HepG2 (cell line): ENCODE measurements at regions not wholly inside any gene's neighbourhood (a gene's known extent, or its start where the extent isn't known, plus 50 kb on each side); places are given as distances from the start of the nearest gene placed in this dataset.

Source experiments
- KDM5A ChIP-seq: fragments of 200-600 bp; sonication (generic); IDR thresholded peaks from 2 replicates; pipeline ENCODE4 v1.7.0; 2018; ENCODE audit warnings: antibody characterized with exemption, mild to moderate bottlenecking, low read length, borderline replicate concordance
- MATR3 ChIP-seq: sonication (generic); formaldehyde crosslinking; IDR thresholded peaks from 2 replicates; pipeline ENCODE4 v1.4.0; 2020; ENCODE audit warnings: missing genetic modification reagents
- TAF15 ChIP-seq: fragments of 200-400 bp; formaldehyde crosslinking; IDR thresholded peaks from one replicate; pipeline ENCODE4 v1.6.1; 2018; ENCODE audit warnings: mild to moderate bottlenecking, low read depth, low read length; ENCODE audit not compliant: poor library complexity, severe bottlenecking
- TP53 ChIP-seq: sonication (generic); formaldehyde crosslinking; conservative IDR thresholded peaks from 2 replicates; pipeline ENCODE4 v1.4.0; 2020; ENCODE audit warnings: missing genetic modification reagents
- TF ChIP-seq, protein P1 (sequence below): sonication (generic); formaldehyde crosslinking; IDR thresholded peaks from 2 replicates; pipeline ENCODE4 v1.4.0; 2020; ENCODE audit warnings: missing genetic modification reagents
- TF ChIP-seq, protein P2 (sequence below): sonication (generic); formaldehyde crosslinking; IDR thresholded peaks from 2 replicates; pipeline ENCODE4 v1.5.1; 2020; ENCODE audit warnings: mild to moderate bottlenecking, moderate library complexity, missing genetic modification reagents

DNA sequence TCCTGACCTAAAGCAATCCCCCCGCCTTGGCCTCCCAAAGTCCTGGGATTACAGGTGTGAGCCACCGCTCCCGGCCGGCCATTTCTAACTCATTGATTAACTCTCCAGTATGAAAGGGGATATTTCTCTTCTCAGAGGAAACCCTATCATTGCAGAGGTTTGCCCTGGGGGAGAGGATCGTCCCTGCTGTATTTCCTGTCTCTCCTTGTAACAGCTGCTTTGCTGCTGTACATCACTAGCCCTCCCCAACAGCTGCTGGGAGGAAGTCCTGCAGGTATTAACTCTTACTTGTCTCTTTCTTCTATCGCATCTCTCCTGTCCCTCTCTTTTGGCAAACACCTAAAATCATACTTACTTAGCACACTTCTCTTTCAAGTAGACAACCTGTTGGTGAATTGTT, 219.0 kb upstream of the DSEL start (continued):
- TF ChIP-seq MATR3 (CRISPR knock-in tag) (no peak), TAF15 (no peak), KDM5A (no peak), TP53 (CRISPR knock-in tag) (no peak)
- TF ChIP-seq, protein P1, sequence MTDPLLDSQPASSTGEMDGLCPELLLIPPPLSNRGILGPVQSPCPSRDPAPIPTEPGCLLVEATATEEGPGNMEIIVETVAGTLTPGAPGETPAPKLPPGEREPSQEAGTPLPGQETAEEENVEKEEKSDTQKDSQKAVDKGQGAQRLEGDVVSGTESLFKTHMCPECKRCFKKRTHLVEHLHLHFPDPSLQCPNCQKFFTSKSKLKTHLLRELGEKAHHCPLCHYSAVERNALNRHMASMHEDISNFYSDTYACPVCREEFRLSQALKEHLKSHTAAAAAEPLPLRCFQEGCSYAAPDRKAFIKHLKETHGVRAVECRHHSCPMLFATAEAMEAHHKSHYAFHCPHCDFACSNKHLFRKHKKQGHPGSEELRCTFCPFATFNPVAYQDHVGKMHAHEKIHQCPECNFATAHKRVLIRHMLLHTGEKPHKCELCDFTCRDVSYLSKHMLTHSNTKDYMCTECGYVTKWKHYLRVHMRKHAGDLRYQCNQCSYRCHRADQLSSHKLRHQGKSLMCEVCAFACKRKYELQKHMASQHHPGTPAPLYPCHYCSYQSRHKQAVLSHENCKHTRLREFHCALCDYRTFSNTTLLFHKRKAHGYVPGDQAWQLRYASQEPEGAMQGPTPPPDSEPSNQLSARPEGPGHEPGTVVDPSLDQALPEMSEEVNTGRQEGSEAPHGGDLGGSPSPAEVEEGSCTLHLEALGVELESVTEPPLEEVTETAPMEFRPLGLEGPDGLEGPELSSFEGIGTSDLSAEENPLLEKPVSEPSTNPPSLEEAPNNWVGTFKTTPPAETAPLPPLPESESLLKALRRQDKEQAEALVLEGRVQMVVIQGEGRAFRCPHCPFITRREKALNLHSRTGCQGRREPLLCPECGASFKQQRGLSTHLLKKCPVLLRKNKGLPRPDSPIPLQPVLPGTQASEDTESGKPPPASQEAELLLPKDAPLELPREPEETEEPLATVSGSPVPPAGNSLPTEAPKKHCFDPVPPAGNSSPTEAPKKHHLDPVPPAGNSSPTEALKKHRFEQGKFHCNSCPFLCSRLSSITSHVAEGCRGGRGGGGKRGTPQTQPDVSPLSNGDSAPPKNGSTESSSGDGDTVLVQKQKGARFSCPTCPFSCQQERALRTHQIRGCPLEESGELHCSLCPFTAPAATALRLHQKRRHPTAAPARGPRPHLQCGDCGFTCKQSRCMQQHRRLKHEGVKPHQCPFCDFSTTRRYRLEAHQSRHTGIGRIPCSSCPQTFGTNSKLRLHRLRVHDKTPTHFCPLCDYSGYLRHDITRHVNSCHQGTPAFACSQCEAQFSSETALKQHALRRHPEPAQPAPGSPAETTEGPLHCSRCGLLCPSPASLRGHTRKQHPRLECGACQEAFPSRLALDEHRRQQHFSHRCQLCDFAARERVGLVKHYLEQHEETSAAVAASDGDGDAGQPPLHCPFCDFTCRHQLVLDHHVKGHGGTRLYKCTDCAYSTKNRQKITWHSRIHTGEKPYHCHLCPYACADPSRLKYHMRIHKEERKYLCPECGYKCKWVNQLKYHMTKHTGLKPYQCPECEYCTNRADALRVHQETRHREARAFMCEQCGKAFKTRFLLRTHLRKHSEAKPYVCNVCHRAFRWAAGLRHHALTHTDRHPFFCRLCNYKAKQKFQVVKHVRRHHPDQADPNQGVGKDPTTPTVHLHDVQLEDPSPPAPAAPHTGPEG (CRISPR knock-in tag) = no peak
- TF ChIP-seq, protein P2, sequence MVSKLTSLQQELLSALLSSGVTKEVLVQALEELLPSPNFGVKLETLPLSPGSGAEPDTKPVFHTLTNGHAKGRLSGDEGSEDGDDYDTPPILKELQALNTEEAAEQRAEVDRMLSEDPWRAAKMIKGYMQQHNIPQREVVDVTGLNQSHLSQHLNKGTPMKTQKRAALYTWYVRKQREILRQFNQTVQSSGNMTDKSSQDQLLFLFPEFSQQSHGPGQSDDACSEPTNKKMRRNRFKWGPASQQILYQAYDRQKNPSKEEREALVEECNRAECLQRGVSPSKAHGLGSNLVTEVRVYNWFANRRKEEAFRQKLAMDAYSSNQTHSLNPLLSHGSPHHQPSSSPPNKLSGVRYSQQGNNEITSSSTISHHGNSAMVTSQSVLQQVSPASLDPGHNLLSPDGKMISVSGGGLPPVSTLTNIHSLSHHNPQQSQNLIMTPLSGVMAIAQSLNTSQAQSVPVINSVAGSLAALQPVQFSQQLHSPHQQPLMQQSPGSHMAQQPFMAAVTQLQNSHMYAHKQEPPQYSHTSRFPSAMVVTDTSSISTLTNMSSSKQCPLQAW (CRISPR knock-in tag) = no peak
- TF ChIP-seq, all 625 proteins: peak for 0
